ENCODE measurements at regions not wholly inside any gene's neighbourhood (a gene's known extent, or its start where the extent isn't known, plus 50 kb on each side); places are given as distances from the start of the nearest gene placed in this dataset.

DNA sequence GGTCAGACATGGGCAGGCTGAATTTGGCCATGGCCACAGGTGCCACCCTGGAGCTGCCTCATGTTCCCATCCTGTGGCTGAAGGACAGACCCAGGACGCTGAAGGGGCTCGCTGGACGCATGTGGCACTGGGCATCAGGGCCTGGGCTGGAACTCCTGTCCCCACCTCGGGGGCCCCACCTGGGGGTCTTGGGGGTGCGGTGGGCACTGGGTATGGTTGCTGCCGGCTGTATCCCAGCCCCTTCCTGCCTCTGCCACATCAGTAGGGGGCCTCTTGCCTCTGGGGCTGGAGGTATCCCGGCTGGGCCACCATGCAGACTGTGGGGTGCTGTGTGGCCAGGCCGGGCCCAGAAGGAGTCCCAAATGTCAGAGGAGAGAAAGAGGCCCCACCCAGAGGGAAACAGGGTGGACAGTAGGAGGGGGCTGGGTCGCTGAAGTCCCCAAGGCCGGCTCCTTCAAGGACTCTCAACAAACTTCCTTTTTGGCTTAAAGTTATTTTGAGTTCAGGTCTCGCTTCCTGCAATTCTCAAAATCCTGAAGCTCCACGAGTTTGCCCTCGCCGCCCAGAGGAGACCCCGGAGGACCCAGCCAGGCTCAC, 78.7 kb downstream of the SIK1 start:
- DNase-seq: no peak

DNA sequence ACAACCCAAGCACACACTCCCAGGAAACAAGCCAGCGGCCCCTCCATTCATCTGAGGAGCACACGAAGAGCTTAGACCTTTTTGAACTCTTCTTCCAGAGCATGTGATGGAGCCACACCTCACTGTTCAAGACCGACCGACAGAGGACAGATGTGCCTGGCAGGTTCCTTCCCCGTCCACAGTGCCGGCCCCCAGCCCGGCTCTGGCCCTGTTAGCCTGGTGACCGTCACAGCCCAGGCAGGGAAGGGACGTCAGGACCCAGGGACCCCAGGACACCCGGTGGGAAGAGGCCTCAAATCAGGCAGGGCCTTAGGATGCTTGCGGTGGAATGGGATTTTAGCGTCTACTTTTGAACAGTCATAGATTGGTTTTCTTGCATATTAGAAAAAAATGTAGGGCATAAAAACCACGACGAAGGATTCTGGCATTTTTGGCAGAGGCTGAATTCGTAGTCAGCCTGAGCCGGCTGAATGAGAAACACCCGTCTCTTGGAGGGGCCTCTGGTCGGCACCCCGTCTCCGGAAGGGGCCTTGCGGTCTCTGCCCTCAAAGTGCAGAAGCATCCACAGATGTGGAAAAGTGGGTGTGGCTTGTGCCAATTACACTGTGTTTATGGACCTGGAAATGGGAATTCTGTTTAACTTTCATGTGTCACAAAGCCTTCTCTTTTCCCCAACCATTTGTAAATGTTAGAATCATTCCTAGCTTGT, 79.3 kb downstream of the SIK1 start:
- DNase-seq: no peak

DNA sequence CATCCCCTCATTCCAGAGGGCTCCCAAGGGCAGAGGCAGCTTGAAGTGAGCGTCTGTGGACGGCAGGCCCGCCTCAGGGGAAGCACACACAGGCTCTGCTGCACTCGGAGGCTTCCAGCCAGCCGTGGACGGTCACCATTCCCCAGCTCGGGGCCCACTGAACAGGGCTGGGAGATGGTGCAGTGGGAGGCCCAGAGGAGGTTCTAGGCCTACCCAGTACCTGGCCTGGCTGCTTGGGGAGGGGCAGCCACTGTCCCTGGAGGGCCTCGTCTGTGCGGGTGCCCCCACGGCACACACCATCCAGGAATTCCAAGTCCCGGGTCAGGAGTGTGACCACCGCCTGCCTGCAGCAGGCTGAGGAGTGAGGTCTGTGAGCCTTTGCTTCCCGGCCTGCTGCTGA, 80.4 kb downstream of the SIK1 start:
- DNase-seq: no peak

DNA sequence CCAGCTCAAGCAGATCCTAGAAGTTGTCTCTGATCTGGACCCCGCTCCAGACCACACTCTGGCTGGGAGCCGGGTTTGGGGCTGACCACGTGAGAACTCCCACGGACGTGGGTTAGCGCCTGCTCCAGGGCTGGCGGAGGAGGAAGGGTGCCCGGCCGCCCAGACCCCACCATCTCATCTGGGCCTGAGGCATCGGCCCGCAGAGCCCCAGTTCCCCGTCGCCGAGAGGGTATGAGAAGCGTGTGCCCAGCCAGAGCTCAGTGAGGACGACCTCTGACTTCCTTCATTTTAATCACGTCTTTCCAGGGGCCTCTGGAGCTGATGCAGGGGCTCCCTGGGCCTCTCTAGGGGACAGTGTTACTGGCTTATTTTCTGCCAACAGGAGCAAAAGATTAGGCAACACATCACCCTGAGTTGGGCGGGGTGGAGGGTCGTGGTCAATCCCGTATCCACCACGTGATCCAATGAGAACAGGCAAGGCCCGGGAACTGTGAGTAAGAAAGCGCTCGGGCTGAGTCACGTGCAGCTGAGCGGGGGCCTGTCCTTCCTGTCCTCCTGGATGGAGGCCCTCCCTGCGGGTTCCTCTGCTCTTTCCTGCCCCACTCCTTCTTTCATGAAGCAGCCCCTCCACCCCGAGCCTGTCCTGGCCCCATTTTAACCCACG, 81.1 kb downstream of the SIK1 start:
- no peak for DNase-seq

DNA sequence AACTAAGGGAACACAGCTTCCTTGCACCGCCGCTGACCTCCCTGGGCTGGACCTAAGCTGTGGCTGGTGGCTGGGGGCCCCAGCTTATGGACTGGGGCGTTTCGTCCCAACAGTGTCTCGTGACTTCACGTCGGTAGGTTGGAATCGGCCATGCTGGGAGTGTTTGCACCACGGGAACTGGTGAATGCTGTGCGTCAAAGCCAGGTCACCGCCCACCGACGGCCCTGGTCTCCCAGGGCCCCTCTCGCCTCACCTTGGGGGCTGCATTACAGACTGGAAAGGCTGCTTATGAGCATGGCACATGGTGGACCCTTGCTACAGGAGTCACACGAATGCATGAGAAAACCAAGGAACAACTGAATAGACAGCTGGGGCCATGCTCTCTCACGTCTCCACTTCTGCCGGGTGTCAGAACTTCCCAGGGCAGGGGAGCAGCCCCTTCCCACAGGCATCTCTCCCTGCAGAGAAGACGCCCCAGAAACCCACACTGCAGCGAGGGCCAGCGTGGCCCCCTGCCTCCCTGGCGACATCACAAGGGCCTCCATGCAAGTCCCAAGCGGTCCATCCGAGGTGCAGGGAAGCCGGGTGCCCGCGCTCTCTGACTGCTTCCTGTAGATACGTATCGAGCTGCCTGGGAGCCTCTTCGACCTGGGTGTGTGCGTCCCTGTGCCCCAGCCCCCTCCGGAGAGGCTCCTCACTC, 81.7 kb downstream of the SIK1 start:
- DNase-seq: no peak

DNA sequence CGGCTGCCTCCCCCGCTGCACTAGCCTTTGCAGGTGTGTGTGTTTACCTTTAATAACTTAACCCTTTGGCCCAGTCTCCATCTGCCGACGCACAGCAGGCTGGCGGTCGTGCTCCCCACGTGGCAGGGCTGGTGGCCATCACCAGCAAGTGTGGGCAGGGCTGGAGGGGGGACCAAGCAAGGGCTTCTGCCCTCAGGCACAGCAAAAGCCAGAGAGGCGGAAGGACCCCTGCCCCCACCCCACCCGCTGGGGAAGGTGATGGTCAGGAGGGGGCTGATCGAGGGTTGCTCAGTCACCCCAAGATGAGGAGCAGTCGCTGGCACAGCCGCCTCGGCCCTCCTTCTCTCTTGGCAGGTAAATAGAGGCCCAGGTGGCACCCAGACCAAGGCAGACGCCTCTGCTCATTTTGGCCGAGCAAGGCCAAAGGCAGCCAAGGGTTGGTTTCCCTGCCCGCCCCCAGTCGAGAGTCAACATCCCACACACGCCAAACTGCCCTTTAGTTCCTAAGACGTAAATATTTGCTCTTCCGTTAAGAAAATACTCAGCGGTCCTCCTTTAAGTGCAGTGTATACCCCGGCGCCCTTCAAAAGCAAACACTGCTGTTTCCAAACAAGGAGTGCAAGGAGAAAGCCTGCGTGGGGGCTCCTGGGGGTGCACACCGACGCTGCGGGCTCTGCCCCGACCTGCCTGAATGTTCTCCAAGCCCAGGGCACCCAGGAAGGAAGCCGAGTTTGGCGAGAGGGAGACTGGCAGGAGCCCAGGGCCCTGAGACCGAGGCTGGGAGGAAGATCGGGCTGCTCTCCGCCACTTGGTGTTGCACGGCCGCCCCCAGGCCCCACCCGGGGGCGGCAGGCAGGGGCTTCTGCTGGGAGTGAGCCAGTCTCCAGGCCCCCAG, 82.7 kb downstream of the SIK1 start:
- peak; percentile 39 for DNase-seq

DNA sequence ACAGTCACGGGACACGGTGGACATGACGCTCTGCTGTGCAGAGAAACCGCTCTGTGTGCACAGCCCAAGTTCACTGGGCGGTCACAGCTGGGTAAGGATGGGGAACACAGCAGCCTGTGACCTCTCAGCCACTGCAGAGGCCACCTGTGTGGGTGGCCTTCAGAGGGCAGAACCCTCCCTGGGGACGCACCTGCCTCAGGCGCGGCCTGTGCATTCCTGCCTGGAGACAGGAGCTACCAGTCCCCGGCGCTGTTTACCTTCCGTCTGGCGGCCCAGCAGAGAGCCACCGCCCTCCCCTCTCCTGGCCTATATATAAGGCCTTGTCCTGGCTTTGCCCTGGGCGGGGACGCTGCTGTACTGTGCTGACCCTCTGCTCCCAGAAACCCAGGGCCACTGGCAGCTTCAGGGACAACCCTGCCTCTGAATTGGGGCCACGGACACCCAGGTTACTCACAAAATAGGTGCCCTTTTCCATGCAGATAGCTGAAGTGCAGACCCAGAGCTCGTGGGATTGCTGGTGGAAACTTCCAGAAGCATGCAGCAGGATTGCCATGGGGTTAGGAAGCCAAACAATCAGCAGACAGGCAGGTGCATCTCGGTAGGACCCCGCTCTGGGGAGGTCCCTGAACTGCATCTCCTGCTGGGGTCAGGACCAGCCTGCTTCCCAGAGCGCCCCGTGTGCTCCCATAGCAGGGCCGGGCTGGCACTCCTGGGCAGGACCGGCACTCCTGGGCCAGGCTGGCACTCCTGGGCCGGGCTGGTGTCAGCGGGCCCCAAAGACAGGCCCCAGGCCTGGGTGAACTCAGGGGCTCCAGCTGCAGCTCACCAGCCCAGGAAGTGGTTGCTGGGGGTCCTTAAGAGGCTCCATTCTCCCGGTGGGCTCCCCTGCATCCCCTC, 83.6 kb downstream of the SIK1 start:
- peak; percentile 73 for DNase-seq

DNA sequence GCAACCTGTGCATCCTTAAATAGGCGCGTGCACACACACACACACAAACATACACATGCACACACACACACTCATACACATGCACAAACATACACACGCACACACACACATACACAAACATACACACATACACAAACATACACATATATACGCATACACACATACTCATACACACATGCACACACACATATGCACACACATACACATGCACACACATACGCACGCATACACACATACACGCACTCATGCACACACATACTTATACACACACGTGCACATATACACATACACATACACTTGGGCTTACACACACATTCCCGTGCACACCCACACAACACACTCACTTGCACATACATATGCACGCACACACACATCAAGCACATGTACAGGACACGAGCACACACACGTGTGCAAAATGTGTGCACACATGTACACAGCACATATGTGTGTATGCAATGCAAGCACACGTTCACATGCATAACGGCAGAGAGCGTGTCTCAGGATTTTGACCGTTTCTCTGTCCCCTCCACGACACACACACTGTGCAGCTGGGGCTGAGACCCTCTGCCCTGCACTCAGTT, 84.5 kb downstream of the SIK1 start:
- DNase-seq: no peak

DNA sequence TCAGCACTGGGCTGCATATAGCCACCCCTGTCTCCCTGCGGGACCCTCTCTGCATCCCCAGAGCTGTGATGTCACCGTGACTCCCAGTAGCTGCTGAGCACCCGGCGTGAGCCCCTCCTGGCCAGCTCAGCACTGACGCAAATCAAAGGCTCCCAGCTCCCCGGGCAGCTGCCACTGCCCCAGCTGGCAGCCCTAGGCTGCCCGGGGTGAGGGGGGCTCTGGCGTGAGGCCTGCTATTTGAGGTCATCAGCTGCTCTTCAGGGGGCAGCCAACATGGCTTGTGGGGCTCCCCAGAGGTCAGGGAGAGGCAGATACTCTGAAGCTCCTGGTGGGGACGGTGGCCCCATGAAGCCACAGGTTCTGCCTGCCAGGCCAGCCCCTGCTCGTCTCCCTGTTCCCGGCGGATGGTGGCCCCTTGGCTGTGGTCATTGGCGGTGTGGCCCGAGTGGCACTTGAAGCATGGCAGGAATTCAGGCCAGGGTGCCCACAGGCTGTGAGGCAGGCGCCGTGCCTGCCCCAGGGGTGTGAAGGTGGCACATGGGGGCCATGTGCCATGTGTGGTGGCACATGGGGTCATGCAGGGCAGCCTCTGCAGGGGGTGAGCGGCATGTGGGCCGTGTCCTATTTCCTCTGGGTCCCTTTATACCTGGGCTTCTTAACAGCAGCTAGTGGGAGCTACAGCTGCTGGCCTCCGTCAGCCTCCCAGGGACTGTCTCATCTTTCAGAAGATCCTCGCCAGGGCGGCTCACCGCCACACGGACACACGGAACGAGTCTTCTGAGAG, 85.4 kb downstream of the SIK1 start:
- DNase-seq: no peak

DNA sequence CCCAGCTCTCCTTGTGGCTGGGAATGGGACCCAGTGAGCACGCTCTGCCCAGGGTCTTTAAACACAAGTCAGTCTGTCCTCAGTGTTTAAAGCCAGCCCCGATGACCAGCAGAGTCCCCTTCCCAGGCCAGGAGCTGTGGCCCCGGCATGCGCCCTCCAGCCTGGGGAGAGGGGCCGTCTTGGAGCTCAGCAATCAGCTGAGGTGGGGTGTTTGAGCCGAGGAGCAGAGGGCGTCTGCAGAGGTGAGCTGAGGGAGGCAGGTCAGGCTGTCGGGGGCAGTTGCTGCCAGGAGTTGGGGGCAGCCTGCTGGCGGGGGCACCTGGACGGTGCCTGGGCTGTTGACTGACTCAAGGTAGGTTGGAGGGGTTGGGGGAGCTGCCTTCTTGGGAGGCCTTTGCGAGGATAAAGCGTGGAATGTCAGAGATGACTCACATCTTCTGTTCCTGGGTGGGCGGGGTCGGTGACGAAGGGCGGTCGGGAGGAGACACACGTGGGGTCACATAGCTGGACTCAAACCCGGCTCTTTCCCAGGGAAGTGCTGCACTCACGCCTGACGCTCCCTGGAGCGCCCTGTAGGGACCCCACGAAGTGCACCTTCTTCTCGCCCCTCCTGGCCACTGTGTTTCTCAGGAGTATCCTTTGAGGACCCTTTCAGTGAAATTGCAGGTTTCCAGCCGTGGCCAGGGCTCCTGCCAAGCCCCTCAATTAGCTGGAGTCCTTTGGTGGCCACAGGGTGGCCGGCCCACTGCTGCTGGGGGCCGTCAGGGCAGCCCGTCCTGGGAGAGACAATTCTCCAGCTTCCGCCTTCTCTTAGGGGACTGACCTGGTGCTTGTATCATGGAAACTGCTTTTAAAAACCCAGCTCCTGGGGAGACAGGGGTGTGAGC, 86.2 kb downstream of the SIK1 start:
- no peak for DNase-seq

DNA sequence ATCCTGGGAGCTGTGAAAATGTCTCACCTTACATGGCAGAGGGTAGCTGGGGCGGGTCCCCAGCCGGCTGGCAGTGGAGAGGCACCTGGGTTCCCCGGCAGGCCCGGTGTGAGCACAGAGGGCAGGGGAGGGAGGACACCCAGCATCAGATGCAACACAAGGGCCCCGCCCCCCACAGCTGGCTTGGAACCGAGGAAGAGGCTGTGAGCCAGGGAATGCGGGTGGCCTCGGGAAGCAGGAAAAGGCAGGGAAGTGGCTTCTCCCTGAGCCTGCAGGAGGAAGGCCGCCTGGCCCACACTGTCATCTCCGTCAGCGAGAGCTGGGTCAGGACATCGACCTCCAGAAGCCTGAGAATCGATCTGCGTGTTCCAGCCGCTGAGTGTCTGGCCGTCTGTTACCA, 87.3 kb downstream of the SIK1 start:
- DNase-seq: no peak

DNA sequence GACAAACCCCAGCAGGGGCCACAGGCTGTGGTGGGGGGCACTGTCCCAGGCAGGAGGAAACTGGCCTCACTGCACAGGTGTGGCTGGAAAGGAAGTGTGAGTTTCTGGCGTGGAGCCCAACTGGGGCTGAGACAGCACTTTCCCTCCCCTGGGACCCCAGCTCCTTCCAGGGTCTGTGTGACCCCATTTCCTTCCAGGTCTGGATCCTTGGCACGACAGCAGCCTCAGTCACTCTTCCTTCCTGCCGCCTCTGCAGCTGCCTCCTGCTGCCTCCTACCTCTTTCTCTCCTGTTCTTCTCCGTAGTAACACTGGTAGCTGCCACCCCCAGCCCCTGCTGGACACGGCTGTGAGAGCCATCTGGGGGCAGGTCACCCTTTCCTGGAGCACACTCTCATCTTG, 88.0 kb downstream of the SIK1 start:
- DNase-seq: no peak

DNA sequence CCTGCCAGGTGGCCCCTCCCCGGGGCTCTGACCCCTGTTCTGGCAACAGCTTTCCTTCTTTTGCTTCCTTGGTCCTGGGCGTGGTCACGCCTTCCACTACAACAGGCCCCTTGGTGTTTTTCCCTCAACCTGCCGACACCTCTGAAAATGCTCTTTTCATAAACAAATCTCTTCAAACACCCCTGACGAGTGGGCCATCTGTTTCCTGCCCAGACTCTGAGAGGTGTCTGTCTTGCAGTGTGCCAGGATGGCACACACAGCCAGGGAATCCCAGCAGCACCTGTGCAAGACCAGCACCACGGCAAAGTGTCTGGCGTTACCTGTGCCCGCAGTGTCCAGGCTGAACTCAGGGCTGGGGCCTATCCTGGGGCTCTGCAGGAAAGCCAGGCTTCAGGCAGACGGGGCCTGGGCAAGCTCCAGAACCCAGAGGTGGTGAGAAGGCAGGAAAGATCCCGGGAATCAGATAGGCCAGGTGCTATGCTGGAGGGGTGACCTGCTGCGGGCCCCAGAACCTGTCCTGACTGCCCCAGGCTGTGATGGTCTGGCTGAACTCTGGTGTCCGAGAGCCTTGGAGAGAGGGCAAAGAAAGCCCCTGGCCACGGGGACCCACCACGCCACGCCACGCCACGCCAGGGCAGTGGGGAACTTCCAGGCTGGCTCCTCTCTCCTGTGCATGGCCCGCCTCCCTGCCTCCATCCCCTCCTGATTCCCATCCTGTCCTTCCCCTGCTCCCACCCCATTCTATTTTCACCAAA, 88.9 kb downstream of the SIK1 start:
- DNase-seq: no peak

DNA sequence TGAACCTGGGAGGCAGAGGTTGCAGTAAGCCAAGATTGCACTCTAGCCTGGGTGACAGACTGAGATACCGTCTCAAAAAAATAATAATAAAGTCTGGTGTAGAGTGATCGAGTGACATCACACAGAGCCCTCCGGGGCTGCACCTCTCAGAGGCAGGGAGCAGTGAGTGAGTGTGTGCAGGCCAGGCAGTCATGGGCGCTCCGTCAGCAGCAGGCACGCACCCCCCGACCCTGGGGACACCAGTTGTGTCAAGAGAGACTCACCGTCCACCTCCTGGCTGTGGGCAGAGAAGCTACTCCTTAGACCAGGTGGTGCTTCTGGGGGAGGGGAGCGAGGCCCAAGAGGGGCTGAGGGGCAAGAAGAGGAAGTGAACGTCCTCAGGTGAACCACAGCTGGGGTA, 91.8 kb downstream of the SIK1 start:
- DNase-seq: no peak

DNA sequence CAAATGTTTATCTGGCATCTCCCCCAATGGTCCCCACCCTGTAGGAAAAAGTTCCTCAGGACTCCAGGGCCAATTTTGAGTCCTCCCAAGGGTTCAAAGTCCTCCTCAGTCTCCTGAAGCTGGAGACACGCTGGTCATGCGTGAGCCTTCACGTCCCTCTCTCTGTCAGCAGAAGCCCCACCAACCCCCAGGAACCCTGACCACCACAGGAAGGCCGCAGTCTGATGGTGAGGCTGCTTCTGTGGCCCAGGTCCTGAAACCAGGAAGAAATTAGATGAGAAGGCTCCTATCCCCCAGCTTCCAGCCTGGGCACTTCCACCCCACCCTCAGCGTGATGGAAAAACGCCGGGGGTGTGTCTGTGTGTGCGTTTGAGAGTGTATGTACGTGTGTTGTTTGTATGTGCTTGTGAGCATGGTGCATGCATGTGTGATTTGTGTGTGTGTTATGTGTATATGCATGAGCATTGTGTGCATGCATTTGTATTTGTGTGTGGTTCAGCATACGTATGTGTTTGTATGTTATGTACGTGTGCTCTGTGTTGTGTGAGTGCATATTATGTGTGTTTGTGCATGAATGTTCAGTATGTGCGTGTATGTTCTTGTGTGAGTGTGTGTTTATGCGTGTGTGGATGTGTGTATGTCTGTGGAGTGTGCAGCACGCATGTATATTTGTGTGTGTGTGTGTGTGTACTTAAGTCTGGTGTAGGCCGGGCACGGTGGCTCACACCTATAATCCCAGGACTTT, 92.5 kb downstream of the SIK1 start:
- DNase-seq: no peak

DNA sequence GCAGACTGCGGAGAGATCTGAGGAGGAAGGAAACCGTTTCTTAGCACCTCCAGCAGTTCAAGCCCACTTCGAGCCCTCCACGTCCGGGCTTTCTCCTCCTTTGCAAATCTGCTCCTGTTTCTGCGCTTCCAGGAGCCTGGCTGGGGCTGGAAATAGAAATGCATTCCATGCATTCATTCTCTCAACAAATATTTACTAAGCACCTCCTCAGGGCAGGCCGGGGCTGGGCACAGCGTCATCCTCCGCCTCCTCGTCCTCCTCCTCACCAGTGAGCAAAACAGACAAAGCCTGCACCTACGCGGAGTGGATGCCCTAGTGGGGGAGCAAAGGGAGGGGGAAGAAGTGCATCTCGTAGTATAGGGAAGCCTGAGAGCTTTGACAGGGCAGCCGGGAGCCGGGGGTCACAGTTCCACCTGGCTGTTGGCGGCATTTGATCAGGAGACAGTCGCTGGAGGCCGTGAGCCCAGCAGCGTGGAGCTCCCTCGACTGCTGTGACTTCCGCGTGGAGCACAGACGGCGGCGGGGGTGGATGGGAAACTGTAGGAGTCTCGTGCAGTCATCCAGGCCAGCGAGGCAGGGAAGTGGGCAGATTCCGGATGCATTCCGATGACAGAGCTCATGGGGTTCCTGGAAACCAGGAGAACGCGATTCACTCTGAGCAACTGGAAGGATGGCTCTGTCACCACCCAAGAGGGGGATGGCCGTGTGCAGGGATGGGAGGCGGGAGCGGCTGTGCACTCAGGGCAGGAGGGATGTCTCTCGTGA, 93.5 kb downstream of the SIK1 start:
- DNase-seq: peak; percentile 67

DNA sequence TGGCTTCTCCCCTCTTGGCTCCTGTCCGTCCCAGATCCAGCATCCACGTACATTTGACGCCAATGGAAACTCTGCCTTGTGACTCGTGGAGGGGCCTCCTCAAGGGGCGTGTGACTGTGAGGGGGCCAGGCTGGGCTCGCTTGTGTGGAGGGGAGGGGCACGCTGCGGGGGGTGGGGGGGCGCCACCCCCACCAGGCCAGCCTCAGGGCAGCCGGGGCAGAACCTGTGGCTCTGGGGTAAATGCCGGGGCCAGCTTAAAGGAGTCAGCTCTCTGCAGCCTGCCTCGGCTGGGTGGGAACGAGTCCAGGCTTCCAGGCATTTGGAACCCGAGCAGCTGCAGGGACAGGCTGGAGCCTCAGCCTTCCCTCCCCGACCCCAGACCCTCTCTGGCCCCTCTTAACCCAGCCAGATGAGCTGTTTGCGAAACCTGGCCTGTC, 94.1 kb downstream of the SIK1 start:
- no peak for DNase-seq
